Mesenchymal stem cell (in vitro differentiated cells and primary cell): ENCODE measurements at regions not wholly inside any gene's neighbourhood (a gene's known extent, or its start where the extent isn't known, plus 50 kb on each side); places are given as distances from the start of the nearest gene placed in this dataset.
A peak's percentile ranks its signal among the peaks of the same experiment; 100 is the strongest.

Experiments used
- DNase-seq: peaks from one replicate; pipeline ENCODE4 v3.0.0-alpha.2; 2013
- H2AFZ ChIP-seq: one replicate; pipeline ENCODE4 v1.6.1; 2013; ENCODE audit warnings: low read depth, mild to moderate bottlenecking, control low read depth, inconsistent platforms, low read length, moderate library complexity
- H2AK5ac ChIP-seq: 2 replicates; pipeline ENCODE4 v1.6.1; 2013; ENCODE audit warnings: low read length, moderate library complexity, mild to moderate bottlenecking, inconsistent platforms; ENCODE audit not compliant: severe bottlenecking
- H2BK120ac ChIP-seq: one replicate; pipeline ENCODE4 v1.6.1; 2013; ENCODE audit warnings: low read depth, mild to moderate bottlenecking, inconsistent platforms, low read length, moderate library complexity
- H2BK12ac ChIP-seq, 2 experiments: one replicate each; pipeline ENCODE4 v1.6.1; 2013; ENCODE audit warnings: inconsistent platforms in 2 of 2, low read length in 2 of 2, mild to moderate bottlenecking in 2 of 2, moderate library complexity in 2 of 2, control low read depth in 1 of 2
- H2BK15ac ChIP-seq: one replicate; pipeline ENCODE4 v1.6.1; 2013; ENCODE audit warnings: mild to moderate bottlenecking, low read depth, inconsistent platforms; ENCODE audit not compliant: poor library complexity, severe bottlenecking
- H2BK5ac ChIP-seq: 2 replicates; pipeline ENCODE4 v1.6.1; 2013; ENCODE audit warnings: low read depth, mild to moderate bottlenecking, low read length, control low read depth, inconsistent platforms; ENCODE audit not compliant: poor library complexity, severe bottlenecking
- H3K14ac ChIP-seq, 2 experiments: one replicate each; pipeline ENCODE4 v1.6.1; 2013; ENCODE audit warnings: inconsistent platforms in 2 of 2, low read length in 2 of 2, control low read depth in 1 of 2, mild to moderate bottlenecking in 1 of 2, moderate library complexity in 1 of 2
- H3K18ac ChIP-seq, 2 experiments: one replicate each; pipeline ENCODE4 v1.6.1; 2013; ENCODE audit warnings: inconsistent platforms in 2 of 2, low read length in 2 of 2, control low read depth in 1 of 2, low read depth in 1 of 2, mild to moderate bottlenecking in 1 of 2
- H3K23ac ChIP-seq, 2 experiments: one replicate each; pipeline ENCODE4 v1.6.1; 2013; ENCODE audit warnings: inconsistent platforms in 2 of 2, low read length in 2 of 2, mild to moderate bottlenecking in 2 of 2, moderate library complexity in 2 of 2, control low read depth in 1 of 2
- H3K27ac ChIP-seq: 2 replicates; pipeline ENCODE4 v1.5.1; 2013; ENCODE audit warnings: mild to moderate bottlenecking, moderate library complexity, low read length, control low read depth, inconsistent platforms; ENCODE audit not compliant: poor library complexity, severe bottlenecking
- H3K27me3 ChIP-seq, 2 experiments: 2 replicates each; pipeline versions ENCODE4 v1.6.1 to v1.7.0; 2013; ENCODE audit warnings: low read length in 2 of 2, mild to moderate bottlenecking in 2 of 2, moderate library complexity in 2 of 2, control low read depth in 1 of 2, inconsistent platforms in 1 of 2; ENCODE audit not compliant: control insufficient read depth in 1 of 2, insufficient read depth in 1 of 2
- H3K36me3 ChIP-seq, 2 experiments: 2 replicates each; pipeline versions ENCODE4 v1.6.1 to v1.7.0; 2013; ENCODE audit warnings: low read length in 2 of 2, control low read depth in 1 of 2, inconsistent platforms in 1 of 2, low read depth in 1 of 2, mild to moderate bottlenecking in 1 of 2; ENCODE audit not compliant: insufficient read depth in 2 of 2, control insufficient read depth in 1 of 2
- H3K4ac ChIP-seq, 2 experiments: one replicate each; pipeline ENCODE4 v1.6.1; 2013; ENCODE audit warnings: inconsistent platforms in 2 of 2, low read length in 2 of 2, mild to moderate bottlenecking in 2 of 2, moderate library complexity in 2 of 2, control low read depth in 1 of 2, low read depth in 1 of 2
- H3K4me1 ChIP-seq: 2 replicates; pipeline ENCODE4 v1.6.1; 2013; ENCODE audit warnings: low read depth, low read length, control low read depth; ENCODE audit not compliant: control insufficient read depth, insufficient read depth
- H3K4me2 ChIP-seq: 2 replicates; pipeline ENCODE4 v1.6.1; 2013; ENCODE audit warnings: low read length, mild to moderate bottlenecking, inconsistent platforms; ENCODE audit not compliant: poor library complexity, severe bottlenecking
- H3K4me3 ChIP-seq, 2 experiments: 2 replicates each; pipeline versions ENCODE4 v1.5.1 to v1.7.0; 2013; ENCODE audit warnings: low read length in 2 of 2, mild to moderate bottlenecking in 2 of 2, control low read depth in 1 of 2, low read depth in 1 of 2; ENCODE audit not compliant: insufficient read depth in 1 of 2
- H3K79me1 ChIP-seq: replicated peaks from 2 replicates; pipeline ENCODE4 v1.6.1; 2013; ENCODE audit warnings: mild to moderate bottlenecking, control low read depth, low read length, inconsistent platforms; ENCODE audit not compliant: poor library complexity, severe bottlenecking
- H3K9ac ChIP-seq: 2 replicates; pipeline ENCODE4 v1.7.0; 2013; ENCODE audit warnings: mild to moderate bottlenecking, low read length, moderate library complexity
- H3K9me3 ChIP-seq: 2 replicates; pipeline ENCODE4 v1.7.0; 2013; ENCODE audit warnings: mild to moderate bottlenecking, low read length; ENCODE audit not compliant: control insufficient read depth
- H4K8ac ChIP-seq: one replicate; pipeline ENCODE4 v1.6.1; 2013; ENCODE audit warnings: inconsistent platforms, mild to moderate bottlenecking, low read length, moderate library complexity
- H4K91ac ChIP-seq: one replicate; pipeline ENCODE4 v1.6.1; 2013; ENCODE audit warnings: mild to moderate bottlenecking, low read length, inconsistent platforms
- WGBS: methylation state at CpG from one replicate; pipeline ENCODE4 v1.1.7; 2013; ENCODE audit warnings: mixed read lengths; 5-methylcytosine and 5-hydroxymethylcytosine counted together

- Histone ChIP-seq H3K4me2 (no peak overlapping the region), H3K23ac (no peak overlapping the region), H2BK5ac (no peak overlapping the region), H3K4me1 (peaks cover 16% of the 10 kb centered on the region), H2BK12ac (peak overlapping the region in 1 of 2 experiments; percentile 11), H3K9me3 (peaks cover 4% of the 10 kb centered on the region), H3K18ac (no peak overlapping the region), H2AK5ac (no peak overlapping the region), H3K4ac (no peak overlapping the region), H4K91ac (no peak overlapping the region), H3K79me1 (no peaks in the 10 kb centered on the region), H2BK120ac (no peak overlapping the region), H3K36me3 (no peaks in the 10 kb centered on the region), H4K8ac (no peak overlapping the region), H2BK15ac (no peak overlapping the region), H3K9ac (no peak overlapping the region), H3K4me3 (no peak overlapping the region), H2AFZ (no peak overlapping the region), H3K27me3 (no peaks in the 10 kb centered on the region), H3K14ac (no peak overlapping the region), H3K27ac (no peak overlapping the region)
- WGBS = 95% methylated on average over 2 of the region's 2 CpGs
- no peak for DNase-seq
Measured at GRCh38 chr15:58329211-58329610, 102.6 kb upstream of the LIPC start.

DNA sequence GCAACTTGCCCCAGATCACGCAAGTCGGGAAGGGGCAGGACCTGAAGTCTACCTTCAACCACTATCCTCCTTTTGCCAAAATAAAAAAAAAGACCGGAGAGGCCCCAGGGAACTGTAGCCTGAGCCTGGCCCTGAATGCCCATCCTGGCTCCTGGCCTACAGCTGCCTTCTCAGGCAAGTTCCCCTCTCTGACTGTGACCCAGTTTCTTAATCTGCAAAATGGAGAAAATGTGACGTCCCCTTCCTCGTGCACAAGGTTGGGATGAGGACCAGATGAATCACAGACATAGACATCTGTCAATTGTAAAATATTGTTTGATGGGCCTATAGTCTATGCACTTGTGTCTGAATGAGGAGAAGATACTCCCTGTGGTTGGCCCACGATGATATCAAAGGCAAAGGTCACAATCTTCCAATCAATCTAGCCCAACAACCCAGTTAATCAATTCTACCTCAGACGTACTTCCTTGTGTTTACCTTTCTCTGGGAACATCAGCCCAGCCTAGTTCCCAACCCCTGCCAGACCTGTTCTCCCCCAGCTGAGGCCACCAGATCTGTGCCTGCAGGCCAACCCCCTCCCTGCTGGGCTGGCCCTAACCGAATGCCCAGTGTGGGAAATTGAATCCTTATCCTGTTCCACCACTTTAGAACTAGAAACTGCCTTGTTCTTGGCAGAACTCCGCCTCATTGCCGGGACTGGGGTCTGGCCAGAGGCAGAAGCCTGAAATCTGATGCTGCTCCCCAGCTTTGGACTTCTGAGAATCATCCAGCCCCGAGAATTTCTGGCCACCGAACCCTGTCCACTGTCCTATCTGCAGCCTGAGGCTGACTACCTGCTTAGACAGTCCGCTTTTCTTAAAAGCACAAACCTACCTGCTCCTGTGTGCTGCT lies 101.8 kb upstream of the LIPC start:
- peak overlapping the region; percentile 81 for H4K8ac ChIP-seq
- H2BK15ac ChIP-seq = peak overlapping the region; percentile 85
- H3K79me1 ChIP-seq = no peaks in the 10 kb centered on the region
- H3K4me1 ChIP-seq = peaks cover 16% of the 10 kb centered on the region
- H3K4me2 ChIP-seq = no peak overlapping the region
- H2BK120ac ChIP-seq = peak overlapping the region; percentile 98
- no peaks in the 10 kb centered on the region for H3K27me3 ChIP-seq
- H3K23ac ChIP-seq = no peak overlapping the region
- peak overlapping the region; percentile 61 for H2AK5ac ChIP-seq
- no peak overlapping the region for H2BK5ac ChIP-seq
- WGBS = 75% methylated on average over 13 of the region's 13 CpGs
- peak overlapping the region; percentile 84 to 87 for H3K18ac ChIP-seq
- peaks cover 12% of the 10 kb centered on the region for H3K9me3 ChIP-seq
- peak overlapping the region; percentile 62 for H3K9ac ChIP-seq
- H2AFZ ChIP-seq = peak overlapping the region; percentile 36
- no peak overlapping the region for H3K14ac ChIP-seq
- H3K36me3 ChIP-seq = no peaks in the 10 kb centered on the region
- H4K91ac ChIP-seq = peak overlapping the region; percentile 77
- H3K4me3 ChIP-seq = peak overlapping the region in 1 of 2 experiments; percentile 26
- peak; percentile 55 for DNase-seq
- H3K4ac ChIP-seq = peak overlapping the region; percentile 69 to 84
- peak overlapping the region; percentile 44 to 80 for H2BK12ac ChIP-seq
- H3K27ac ChIP-seq = no peak overlapping the region

DNA sequence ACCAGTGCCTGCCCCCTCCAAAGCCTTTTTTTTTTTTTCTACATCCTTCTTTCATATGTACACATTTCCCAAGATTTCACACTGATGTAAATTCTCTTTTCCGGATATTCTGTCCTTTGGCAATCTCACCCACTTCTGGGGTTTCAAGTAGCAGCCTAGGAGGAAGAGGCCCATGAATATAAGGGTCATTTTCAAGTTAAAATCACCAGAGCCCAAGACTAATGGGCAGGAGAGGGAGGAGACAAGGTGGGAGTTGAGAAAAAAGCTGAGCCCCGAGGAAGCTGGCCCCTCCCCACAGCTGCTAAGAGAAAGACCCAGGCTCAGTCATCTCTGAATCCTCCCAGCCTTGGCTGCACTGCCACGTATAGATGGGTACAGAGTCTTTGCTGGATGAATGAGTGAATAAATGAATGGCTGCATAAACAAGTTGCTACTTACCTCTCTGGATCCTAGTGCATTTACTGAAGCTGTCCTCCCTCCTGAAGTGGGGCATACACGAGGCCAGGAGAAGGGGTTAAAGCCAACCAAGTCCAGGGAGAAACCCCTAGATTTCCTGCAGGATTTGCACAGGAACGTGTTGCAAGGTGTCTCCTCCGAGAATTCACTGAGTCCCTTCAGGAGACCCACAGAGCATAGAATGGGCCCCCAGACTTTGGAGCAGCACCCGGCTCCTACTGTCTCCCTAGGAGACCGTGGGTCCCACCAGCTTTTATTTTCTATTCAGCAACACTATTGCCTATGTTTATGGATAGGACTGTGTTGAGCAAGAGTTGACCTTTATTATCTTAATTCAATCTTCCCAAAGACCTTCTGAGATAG lies 100.8 kb upstream of the LIPC start:
- no peaks in the 10 kb centered on the region for H3K27me3 ChIP-seq
- no peak overlapping the region for H2AFZ ChIP-seq
- peak overlapping the region; percentile 33 for H2BK5ac ChIP-seq
- no peak overlapping the region for H3K23ac ChIP-seq
- WGBS = 48% methylated on average over 6 of the region's 8 CpGs
- DNase-seq = peak; percentile 49
- peak overlapping the region in 1 of 2 experiments; percentile 26 for H3K4me3 ChIP-seq
- H3K79me1 ChIP-seq = no peaks in the 10 kb centered on the region
- peak overlapping the region; percentile 91 for H4K91ac ChIP-seq
- peak overlapping the region in 1 of 2 experiments; percentile 43 for H3K14ac ChIP-seq
- peak overlapping the region; percentile 62 for H3K9ac ChIP-seq
- H3K4ac ChIP-seq = peak overlapping the region; percentile 84 to 98
- H2BK12ac ChIP-seq = peak overlapping the region; percentile 44 to 93
- peak overlapping the region; percentile 85 for H2BK15ac ChIP-seq
- H3K4me1 ChIP-seq = peaks cover 16% of the 10 kb centered on the region
- H3K27ac ChIP-seq = peak overlapping the region; percentile 89
- no peaks in the 10 kb centered on the region for H3K36me3 ChIP-seq
- peak overlapping the region; percentile 98 for H2BK120ac ChIP-seq
- peak overlapping the region; percentile 81 for H4K8ac ChIP-seq
- H3K9me3 ChIP-seq = peaks cover 12% of the 10 kb centered on the region
- H3K18ac ChIP-seq = peak overlapping the region; percentile 93
- peak overlapping the region; percentile 61 for H2AK5ac ChIP-seq
- H3K4me2 ChIP-seq = no peak overlapping the region

DNA sequence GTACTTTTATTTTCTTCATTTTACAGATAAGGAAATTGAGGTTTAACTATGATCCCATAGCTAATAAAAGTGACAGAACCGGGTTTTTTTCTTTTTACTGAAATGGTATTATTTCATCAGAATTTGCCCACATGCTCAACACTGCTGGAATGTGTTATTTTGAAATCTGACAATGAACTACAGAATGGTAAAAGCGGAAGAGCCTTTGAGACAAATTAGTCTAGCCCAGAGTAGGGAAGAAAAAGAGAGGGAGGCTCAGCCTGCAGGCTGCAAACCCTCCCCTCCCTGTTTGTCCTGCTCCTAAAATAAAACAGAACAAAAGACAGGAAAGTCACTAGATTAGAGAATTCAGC lies 100.3 kb upstream of the LIPC start:
- Histone ChIP-seq H3K4me3 (peak overlapping the region in 1 of 2 experiments; percentile 13), H4K91ac (no peak overlapping the region), H2BK120ac (peak overlapping the region; percentile 98), H3K27me3 (no peaks in the 10 kb centered on the region), H3K79me1 (no peaks in the 10 kb centered on the region), H3K4me2 (peak overlapping the region; percentile 30), H3K18ac (no peak overlapping the region), H3K14ac (no peak overlapping the region), H3K23ac (no peak overlapping the region), H3K4ac (peak overlapping the region in 1 of 2 experiments; percentile 53), H2AFZ (no peak overlapping the region), H2BK5ac (peak overlapping the region; percentile 66), H2BK12ac (no peak overlapping the region), H3K36me3 (no peaks in the 10 kb centered on the region), H3K9ac (peak overlapping the region; percentile 62), H3K4me1 (peaks cover 17% of the 10 kb centered on the region), H2BK15ac (no peak overlapping the region), H3K9me3 (peaks cover 12% of the 10 kb centered on the region), H3K27ac (peak overlapping the region; percentile 89), H4K8ac (no peak overlapping the region), H2AK5ac (peak overlapping the region; percentile 63)
- no peak for DNase-seq
- 0% methylated on average over 2 of the region's 2 CpGs for WGBS
